GM13976 (cell line): ENCODE measurements at regions not wholly inside any gene's neighbourhood (a gene's known extent, or its start where the extent isn't known, plus 50 kb on each side); places are given as distances from the start of the nearest gene placed in this dataset.

Experiments used
- DNase-seq: peaks from one replicate; pipeline ENCODE4 v3.0.0; 2012; ENCODE audit warnings: low spot score
- in situ Hi-C: fragments of 300-500 bp; cut with MboI; formaldehyde crosslinking; loops from one replicate; pipeline ENCODE4 v1.12.0; 2022; ENCODE audit warnings: low sequenced_read_pairs, mixed read lengths, inconsistent platforms; ENCODE audit not compliant: unreplicated experiment
- TF ChIP-seq, protein P1 (sequence below): IDR thresholded peaks from 2 replicates; pipeline ENCODE4 v1.5.1; 2012; ENCODE audit warnings: borderline replicate concordance, mild to moderate bottlenecking; ENCODE audit not compliant: insufficient read depth; ENCODE audit errors: extremely low read depth, missing control alignments, control extremely low read depth

DNA sequence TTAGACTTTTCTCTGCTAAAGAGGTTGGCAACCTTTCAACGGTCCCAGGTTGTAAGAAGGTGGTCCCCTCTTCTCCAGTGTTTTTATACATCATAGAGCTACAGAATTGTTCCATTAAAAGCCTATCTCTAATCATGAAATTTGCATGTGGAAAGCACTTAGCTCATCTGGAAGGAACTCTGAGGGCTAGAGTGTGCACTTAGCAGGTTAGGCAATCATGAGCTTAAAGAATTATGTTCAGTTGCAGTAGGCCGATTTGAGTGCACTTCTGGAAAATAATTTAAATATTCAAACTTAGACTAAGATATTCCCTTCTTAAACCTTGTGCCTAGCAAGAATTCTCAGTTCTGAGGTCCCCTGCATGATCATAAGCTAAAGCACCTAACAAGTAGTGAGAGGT is 468.7 kb downstream of the SPATA31D1 start:
- DNase-seq = no peak
- in situ Hi-C loops = no loop called here
- TF ChIP-seq, protein P1, sequence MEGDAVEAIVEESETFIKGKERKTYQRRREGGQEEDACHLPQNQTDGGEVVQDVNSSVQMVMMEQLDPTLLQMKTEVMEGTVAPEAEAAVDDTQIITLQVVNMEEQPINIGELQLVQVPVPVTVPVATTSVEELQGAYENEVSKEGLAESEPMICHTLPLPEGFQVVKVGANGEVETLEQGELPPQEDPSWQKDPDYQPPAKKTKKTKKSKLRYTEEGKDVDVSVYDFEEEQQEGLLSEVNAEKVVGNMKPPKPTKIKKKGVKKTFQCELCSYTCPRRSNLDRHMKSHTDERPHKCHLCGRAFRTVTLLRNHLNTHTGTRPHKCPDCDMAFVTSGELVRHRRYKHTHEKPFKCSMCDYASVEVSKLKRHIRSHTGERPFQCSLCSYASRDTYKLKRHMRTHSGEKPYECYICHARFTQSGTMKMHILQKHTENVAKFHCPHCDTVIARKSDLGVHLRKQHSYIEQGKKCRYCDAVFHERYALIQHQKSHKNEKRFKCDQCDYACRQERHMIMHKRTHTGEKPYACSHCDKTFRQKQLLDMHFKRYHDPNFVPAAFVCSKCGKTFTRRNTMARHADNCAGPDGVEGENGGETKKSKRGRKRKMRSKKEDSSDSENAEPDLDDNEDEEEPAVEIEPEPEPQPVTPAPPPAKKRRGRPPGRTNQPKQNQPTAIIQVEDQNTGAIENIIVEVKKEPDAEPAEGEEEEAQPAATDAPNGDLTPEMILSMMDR = no peak

DNA sequence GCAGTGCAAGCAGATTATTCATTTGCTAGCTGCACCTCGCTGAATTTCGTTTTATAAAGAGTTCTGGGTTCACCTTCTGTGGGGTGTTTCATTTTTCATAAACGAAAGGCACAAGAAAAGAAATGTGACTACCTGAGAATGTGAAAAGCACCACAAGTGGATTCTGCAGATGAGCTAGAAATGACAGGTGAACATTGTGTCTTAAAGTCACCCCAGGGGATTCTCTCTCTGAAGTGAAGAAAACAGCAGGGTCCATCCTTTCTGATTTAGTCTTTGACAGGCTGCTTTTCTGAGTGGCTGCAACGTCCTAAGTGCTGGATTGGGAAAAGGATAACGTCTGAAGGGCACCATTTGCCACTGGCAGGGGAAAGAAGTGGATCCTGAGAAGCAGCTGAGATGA is 469.3 kb downstream of the SPATA31D1 start:
- no peak for DNase-seq
- in situ Hi-C loops = no loop called here
- TF ChIP-seq, protein P1 = no peak

DNA sequence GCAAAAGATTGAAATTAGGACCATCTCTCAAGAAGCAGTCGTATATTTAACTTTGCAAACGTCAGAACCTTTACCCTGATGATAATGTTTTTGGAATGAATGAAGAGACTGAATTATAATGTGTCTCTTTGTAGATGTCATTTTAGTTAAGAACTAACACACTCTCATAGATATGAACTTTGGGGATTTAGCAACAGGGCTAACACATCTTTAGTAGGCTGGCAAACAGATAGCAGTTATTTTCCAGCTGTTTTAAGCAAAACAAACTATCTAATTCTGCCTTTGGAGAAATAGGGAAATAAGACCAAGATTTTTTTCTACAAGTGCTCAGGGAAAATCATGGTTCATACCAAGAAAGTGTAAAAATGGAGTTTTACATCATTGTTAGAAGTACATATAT is 469.7 kb downstream of the SPATA31D1 start:
- TF ChIP-seq, protein P1 = no peak
- in situ Hi-C loops = no loop called here
- no peak for DNase-seq

GRCh38 chr9:82466616-82467260 is 478.2 kb downstream of the SPATA31D1 start:
- no peak for DNase-seq
- in situ Hi-C loops = no loop called here

GRCh38 chr9:82467436-82467835 is 478.9 kb downstream of the SPATA31D1 start:
- no peak for DNase-seq
- TF ChIP-seq, protein P1 = no peak
- in situ Hi-C loops = no loop called here

More at GRCh38 chr9:82466616-82467260, 478.2 kb downstream of the SPATA31D1 start:
- TF ChIP-seq, protein P1 = no peak

GRCh38 chr9:82474235-82474634 is 485.7 kb downstream of the SPATA31D1 start:
- DNase-seq = no peak
- in situ Hi-C loops = no loop called here
- TF ChIP-seq, protein P1 = no peak
